GM04503 (cell line): ENCODE measurements at regions not wholly inside any gene's neighbourhood (a gene's known extent, or its start where the extent isn't known, plus 50 kb on each side); places are given as distances from the start of the nearest gene placed in this dataset.
A peak's percentile ranks its signal among the peaks of the same experiment; 100 is the strongest.

ENCODE experiments used
- DNase-seq: peaks from one replicate; pipeline ENCODE4 v3.0.0-alpha.2; 2012; ENCODE audit warnings: low read depth

DNA sequence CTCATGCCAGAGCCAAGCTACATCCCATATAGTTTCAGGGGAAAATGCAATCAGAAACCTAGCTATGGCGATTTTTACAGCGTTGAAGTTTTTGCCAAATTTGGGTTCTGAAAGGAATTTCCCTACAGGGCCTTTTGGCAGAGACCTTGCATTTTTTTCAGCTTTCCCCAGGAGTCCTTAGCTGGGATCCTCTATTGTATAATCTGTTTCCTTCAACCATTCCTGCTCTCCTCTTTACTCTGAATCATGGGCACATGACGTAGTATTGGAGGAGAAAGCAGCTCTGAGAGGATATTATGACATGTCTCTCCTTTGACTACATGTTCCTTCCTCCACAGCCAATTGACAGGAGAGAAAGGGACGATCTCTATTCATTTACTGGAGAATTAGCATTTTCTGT lies 118.5 kb upstream of the ERCC6L2 start:
- peak; percentile 71 for DNase-seq

DNA sequence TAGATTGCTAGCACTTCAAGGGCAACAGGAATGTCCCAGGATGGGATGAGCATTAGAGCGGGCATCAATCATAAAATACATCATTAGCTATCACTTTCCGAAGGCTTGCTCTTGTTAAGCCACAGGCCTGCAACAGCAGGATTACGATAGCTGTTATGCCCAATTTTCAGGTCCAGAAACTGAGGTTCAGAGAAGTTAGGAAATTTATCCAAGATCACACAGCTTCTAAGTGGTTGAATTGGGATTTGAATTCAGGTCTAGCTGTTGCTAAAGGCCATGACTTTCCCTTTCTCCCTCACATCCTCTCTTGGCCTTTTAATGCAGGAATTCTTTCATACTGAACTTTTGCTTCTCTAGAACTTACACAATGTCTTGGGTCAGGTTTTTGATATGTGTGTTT lies 119.4 kb upstream of the ERCC6L2 start:
- DNase-seq = no peak

DNA sequence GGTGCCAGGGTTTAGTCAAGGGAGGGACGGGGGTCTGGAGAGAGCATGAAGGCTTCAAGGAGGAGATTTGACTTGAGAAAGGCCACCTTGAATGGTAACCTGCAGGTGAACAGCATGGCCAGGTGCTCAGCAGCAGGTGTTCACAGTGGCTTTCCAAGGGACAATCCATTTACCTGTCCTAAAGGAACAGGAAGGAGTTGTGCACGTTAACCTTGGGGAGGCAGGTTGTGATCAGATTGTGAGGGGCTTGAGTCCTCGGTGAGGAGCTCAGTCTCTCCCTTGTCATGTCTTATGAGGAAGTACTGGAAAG lies 120.1 kb upstream of the ERCC6L2 start:
- no peak for DNase-seq

DNA sequence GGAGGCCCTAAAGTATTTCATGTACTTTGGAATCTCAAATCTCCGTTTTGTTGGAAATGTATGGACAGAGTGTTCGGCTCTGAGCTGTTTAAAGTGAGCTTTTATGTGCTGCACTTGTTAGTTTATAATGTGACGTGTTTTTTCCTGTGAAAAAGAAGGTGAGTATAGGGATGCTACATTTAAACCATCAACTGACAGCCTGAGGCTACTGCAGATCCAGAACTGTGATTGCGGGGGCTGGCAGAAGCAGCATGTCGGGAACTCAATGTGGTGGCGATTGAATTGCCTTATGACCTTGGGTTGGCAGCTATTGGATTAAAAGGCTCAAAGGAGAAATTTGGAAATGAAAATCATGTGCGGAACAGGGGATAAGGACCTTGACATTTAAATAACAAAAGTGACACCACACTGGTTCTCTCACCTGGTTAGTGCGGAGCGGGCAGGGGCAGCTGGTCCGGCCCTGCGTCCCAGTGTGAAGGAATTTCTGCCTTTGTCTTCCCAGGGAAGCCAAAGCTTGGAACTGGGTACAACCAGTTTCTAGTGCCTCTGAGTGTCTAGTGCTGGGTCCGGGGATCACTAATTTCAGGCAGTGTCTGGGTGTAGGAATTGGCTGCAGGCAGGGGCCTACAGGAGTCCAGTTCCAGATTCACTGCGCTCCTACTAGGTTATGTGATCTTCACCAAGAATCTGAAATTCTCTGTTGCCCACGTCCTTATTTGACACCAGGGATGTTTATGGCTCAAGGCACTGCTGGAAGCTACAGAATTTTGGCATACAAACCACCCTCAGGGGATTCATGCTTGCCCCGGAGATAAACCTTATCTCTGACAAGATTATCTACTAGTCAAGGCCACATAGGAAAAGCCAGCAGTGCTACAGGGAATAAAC lies 120.7 kb upstream of the ERCC6L2 start:
- no peak for DNase-seq

DNA sequence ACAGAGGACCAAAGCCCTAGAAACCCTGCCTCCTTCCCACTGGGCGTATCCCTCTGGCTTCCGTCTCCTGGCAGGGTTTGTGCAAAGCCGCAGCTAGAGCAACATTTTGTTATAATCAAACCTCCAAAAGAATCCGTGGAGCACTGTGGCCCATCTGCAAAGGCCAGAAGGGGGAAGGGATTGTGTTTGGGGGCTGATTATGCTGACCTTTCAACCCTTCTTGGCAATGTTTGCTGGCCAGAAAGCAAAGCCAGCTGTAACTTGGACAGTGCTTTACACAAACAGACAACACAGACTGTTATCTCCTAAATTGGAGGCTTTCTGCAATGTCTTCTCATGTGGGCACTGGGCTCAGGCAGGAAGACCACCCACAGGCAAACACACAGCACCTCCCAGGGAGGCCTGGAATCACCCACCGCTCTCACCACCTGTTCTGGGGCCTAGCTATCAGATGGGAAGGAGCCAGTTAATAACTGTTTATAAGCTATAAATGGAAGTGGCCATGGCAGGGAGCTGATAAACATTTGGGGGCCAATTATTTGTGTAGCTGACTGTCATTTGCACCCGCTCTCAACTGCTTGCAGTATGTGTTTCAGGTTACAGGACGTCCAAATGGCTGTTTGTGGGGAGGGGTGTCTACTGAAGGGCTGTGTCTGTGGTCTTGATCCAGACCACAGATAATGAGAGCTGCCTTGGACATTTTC lies 121.6 kb upstream of the ERCC6L2 start:
- DNase-seq = no peak

DNA sequence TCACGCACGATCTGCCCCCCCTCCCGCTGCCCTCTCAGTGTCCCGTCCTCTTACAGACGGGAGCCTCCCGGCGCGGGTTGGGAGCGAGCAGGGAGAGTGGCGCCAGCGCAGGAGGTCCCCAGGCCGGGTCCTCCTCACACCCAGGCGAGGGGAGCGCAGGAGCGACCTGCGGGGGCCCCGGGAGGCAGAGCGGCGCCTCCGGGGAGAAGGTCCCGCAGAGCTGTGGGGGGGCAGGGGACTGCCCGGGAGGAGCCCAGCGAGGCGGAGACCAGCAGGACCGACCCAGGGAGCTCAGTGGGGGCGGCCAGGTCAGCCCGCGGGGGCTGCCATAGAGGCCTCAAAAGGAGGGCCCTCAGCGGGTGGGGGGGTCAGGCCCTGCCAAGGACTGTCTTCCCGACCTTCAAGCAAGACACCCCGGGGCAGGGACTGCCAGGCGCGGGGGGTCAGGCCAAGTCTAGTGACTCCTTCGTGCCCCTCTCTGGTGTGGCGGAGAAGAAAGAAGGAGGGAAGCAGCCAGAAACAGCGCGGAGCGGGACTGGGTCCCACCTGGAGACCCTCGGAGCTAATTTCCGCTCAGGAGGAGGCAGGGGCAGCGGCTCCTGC lies 123.3 kb upstream of the ERCC6L2 start:
- no peak for DNase-seq

DNA sequence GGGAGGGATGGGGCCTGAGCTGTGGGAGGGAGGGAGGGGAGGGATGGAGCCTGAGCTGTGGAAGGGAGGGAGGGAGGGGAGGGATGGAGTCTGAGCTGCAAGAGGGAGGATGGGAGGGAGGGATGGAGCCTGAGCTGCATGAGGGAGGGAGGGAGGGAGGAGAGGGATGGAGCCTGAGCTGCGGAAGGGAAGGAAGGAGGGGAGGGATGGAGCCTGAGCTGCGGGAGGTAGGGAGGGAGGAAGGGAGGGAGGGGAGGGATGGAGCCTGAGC lies 124.0 kb upstream of the ERCC6L2 start:
- DNase-seq = no peak

DNA sequence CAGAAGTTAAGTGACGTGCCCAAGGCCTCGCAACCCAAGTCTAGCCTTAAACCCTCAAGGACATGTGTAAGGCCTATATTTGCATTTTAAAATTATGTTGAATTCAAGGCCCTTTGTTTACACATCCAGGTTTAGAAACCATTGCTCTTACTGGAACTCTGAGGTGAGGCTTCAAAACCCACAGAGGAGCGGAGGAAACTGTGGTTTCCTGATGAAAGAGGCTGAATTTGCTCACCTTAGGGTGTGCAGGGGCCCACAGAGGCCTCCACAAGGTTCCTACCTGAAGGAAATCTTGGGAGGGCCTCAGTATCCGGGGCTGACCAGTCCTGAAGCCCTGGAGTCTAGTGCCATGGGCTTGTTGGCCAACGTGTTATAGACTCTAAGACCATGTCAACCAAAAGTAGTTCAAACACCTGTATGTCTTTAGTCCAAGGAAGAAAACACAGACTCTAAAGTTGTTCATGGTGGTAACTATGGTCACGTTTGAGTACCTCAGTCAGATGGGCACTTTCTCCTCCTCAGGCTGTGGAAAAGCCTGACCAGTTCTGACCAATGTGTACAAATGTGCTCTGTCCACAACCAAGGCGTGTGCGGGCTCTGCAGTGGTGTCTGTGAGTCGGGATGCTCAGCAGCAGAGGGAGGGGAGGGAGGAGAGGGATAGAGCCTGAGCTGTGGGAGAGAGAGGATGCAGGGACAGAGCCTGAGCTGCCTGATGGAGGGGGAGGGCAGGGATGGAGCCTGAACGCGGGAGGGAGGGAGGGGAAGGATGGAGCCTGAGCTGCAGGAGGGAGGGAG lies 124.6 kb upstream of the ERCC6L2 start:
- no peak for DNase-seq

DNA sequence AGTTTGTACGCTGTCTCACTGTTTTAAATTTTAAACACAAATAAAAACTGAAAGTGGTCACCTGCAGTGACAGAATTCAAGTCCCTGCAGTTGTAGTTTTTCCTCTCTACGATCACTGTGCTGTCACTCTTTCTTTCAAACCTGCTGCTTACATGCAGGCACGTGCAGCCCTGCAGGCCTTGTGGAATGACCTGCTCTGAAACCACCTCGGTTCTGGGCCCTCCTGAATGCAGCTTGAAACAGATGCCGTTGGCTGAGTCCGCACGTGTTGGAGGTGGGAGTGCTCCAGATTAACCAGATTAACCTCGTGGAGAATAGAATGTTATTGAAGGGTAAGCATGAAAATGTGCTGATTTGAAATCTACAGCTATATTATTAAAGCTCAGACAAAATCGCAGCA lies 126.0 kb upstream of the ERCC6L2 start:
- no peak for DNase-seq

DNA sequence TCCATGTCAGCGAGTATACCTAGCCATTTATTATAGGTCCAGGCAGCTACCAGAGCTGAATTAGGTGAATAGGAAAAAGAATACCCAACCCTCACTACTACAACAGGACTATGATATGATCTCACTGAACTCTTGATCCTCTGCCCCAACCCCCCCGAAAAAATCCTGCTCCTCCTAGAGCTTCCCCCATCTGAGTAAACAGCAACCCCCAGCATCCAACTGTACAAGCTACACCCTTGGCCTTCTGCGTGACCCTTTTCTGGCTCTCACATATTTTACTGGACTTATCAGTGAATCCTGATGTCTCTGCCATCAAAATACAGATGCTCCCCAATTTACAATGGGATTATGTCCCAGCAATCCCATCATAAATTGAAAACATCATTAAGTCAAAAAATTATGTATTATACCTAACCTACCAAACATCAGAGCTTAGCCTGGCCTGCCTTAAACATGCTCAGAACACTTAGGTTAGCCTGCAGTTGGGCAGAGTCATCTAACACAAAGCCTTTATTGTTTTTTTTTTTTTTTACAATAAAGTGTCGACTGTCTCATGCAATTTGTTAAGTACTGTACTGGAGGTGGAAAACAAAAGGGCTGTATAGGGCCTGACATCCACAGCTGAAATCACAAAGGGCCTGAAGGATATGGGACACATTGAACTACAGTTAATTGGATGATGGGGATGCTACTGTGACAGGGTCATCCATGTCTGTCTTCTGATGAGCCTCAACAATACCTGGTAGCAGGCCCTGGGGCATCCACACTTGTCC lies 128.9 kb upstream of the ERCC6L2 start:
- DNase-seq = no peak

DNA sequence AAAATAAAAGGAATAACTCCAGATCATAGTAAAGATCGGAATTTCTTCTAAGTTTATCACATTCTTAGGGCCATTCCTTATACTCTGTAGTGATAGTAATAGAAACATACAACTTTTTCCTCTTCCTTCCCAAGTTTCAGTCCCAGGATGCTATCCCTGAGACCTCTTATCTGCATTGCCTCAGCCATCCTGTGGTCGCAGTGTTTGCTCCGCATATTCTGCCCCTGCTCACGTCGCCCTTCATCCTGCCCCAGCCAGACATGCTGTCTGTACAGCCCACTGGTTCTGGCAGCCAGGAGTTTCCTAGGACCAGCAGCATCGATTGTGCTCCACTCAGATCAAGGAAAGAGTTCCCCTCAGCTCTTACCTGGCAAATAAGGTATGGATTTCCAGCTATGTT lies 132.7 kb upstream of the ERCC6L2 start:
- DNase-seq = no peak

DNA sequence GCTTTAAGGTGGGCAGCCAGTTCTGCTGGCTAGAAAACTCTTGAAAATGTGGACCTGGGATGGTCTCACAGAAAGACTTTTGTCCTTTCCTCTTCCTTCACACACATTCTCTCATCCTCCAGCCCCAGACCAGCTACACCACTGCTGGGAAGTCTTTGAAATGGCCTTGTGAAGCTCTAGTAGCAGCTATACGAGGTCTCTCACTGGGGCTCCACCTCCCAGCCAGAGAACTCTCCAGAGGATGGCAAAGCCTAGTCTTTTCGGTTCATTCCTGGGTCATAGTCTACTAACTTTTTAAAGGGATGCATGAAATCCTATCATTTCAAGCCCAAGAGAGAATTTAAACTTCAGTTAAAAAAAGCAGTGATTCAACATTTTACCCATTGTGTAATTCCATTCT lies 133.9 kb upstream of the ERCC6L2 start:
- DNase-seq = peak; percentile 28

DNA sequence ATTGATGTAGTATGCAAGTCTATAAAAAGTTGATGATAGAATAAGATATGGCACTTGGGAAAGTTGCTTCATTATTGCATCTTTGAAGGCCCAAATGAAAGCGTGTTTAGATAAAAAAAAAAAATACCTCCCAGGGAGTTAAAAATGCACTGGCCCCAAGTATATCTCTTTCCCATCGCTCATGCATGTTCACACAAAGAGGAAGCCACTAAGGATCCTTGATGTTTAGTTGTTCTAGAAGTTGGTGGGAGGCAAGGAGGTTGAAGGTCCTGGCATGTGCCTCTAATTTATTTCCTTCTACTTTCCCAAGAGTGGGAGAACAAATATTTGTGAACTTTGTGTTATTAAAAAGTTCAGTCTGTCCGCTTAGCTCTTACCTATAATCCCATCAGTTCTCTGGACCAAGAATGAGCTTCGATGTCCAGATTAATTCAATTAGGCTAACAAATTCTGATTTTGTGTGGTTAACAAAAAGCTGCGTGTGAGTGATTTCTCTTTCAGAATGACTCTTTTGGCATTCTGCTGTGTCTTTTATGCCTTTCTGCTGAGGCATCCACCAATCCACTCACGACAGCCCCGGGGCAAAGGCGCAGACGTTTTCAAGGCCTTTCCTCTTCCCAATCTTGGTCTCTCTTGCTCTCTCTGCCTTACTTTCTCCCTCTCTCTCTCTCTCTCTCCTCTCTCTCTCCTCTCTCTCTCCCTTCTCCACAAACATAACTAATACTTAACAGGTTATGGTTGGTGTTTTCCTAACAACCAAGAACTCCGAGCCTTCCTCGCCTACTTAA lies 135.1 kb upstream of the ERCC6L2 start:
- DNase-seq = peak; percentile 23

DNA sequence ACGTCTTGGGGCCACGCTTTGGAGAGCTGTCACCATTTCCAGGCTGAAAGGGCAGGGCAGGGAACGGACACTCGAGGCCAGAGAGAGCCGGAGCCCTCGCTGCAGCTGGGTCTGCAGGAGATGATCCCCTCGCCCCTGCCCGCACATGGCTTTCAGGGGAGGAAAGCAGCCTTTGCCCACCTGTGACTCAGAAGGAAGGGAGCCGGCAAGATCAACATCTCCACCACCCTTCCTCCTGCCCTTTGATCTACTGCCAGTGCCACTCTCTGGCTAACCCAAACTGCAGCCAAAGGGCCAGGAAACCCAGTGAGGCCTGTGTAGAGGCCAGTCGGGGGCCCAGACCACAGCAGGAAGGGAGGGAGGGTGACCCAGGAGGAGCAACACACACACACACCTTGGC lies 137.1 kb upstream of the ERCC6L2 start:
- no peak for DNase-seq

DNA sequence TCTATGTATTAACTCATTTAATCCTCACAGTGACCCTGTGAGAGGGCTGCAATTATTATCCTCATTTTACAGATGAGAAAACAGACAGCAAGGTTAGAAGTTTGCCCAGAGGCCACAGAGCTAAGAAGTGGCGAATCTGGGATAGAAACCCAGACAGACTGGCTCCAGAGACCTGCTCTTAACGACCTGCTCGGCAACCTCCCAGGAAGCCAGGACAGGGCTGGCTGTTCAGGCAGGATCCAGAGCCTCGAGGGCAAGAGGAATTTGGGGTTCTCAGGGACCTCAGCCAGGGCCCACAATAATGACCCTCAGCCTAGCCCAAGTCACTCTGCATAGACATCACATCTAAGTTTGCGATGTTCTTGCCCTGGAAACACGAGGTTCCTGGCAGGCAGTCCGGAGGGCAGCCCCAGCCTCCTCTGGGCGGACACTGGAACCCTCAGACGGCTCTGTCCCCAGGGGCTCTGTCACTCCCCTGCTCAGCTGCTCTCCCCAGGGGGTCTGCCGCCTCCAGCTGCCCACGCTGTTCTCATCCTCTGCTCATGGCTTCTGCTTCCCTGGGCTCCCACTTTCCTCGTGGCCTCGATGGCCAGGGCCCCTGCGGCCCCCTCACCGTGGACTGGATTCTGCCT lies 138.5 kb upstream of the ERCC6L2 start:
- no peak for DNase-seq

DNA sequence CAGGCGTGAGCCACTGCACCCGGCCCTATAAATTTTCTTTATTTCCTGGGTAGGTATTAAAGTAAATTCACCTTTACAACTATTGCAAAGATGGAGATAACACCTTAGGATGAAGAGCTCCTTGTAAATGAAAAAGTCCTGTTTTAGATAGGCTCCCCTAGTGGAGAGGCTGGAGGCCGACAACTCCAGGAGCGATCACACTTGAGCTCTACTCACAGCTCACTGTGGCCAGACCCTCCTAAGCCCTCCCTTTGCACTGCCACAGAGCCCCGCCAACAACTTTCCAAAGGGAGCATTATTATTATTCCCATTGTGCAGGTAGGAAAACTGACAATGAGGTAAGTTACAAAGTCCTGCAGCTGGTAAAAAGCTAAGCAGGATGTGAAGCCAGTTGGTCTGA lies 139.1 kb upstream of the ERCC6L2 start:
- no peak for DNase-seq

DNA sequence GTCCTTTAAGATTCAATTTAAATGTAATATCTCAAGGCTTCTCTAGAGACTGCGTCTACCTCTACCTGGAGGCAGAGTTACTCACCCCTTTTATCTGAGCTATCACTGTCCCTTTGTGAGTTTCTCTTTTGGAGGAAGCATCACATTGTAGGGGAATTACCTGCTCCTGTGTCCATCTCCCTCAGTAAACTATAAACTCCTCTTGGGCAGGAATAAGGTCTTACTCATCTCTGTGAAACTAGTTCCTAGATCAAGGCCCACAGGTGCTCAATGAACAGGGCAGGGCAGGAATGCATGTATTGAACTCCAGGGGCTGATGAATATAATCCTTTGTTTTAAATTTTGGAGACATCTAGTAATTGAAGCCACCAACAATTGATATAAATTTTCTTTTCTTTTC lies 139.8 kb upstream of the ERCC6L2 start:
- DNase-seq = no peak

DNA sequence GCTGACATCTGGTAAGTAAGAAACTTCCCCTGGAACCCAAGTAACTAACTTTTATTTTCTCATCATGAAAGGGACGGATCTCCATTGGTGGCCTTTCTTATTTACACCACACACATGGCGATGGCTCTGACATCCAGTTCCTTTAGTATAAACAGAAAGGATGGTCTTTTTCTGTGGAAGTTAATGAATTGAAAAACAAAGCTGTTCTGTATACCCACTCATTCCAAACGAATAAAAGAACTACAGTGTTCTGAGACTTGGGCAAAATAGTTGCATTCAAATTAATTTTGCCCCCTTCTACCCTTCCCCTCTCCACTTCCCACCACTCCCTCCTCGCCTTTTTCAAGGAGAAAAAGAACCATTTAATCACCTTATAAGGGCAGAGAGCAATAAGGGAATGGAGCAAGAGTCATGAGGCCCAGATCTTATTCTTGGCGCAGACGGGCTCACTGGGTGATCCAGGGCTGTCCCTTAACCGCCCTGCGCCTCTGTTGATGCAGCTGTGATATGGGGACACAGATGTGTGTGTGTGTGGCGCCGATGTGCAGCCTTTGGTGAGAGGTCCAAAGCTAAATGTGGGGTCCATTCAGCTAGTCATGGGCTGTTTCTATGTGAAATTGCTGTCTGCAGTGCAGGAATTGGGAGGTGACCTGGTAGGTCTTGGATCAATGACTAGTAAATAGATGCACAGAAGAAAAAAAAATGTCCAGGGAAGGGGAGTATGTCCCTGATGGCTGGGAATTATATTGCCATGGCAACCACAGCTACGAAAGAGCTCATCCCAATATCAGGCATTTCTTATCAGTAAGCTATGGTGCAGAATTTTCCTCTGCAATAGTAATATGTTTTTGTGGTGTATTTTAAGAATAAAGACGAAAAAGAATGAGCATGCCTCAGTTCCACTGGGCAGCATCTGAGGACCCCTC lies 141.5 kb upstream of the ERCC6L2 start:
- no peak for DNase-seq

DNA sequence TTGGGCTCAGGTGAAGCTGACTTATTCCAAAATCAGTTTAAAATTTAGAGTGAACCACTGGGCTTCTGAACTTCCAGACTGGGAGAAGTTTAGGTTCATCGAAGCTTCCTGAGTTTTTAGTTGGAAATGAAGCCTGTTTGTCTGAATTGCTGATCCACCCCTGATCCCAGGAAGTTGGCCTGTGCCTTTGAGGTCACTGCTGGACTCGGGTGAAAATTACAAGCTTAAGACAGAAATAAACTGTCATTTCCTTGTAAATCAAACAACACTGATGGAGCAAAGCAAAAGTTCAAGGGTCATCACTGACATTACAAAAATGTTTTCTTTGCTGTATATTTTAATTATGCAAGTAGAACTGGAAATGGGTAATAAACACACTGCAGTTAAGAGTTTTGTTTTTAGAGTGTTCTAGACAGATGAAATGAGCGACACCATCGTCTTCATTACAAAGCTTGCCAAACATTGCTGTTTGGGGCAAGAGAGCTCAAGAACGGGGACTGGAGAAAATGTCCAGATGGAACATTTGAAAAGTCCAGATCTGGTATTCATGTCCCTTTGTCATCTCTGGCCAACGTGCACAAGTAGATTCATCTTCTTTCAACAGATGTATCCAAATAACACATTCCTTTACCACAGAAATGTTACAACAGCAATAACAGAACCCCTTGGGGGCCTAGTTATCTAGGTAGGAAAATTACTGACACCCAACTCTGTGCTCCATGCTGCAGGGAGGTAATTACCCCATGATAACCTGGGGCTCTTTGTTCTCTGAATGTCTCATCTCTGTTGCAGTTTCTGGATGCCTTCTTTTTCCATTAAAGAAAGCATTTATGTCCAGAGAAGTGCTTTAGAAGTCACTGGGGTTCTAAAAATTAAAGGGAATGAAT lies 142.4 kb upstream of the ERCC6L2 start:
- no peak for DNase-seq
